ENCODE measurements at regions not wholly inside any gene's neighbourhood (a gene's known extent, or its start where the extent isn't known, plus 50 kb on each side); places are given as distances from the start of the nearest gene placed in this dataset.

GRCh38 chr13:68047889-68048288, 817.8 kb upstream of the PCDH9 start:
- TF ChIP-seq CTCF (IDR thresholded peaks at IDR 0.05) = no peak
- no peak for TF ChIP-seq EZH2phosphoT487 (IDR thresholded peaks at IDR 0.05)
- TF ChIP-seq EZH2 (IDR thresholded peaks at IDR 0.05) = no peak

Measured in neural progenitor cell (in vitro differentiated cells).